ENCODE measurements at regions not wholly inside any gene's neighbourhood (a gene's known extent, or its start where the extent isn't known, plus 50 kb on each side); places are given as distances from the start of the nearest gene placed in this dataset.

DNA sequence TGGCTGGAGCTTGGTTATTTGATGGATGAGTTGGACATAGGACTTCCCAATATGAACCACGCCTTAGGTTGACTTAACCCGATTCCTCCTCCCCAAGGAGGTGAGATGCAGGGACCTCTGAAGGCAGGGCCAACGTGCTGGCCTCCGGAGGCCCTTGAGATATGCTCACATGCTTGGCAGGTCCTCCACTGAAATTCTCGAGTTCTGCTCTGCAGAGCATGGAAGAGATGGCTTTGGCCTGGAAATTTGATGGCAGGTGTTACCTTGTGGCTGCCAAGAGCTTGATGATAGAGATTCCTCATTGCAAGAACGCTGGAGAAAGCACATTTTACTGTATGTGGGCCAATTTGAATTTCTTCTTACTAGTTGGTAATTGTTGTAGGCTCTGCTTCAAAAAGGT lies 117.4 kb upstream of the LIMCH1 start:
- H3K4me2 ChIP-seq = no peak overlapping the region
- no peak for TF ChIP-seq Cebpa-rat (IDR thresholded peaks at IDR 0.05)
- H4K20me1 ChIP-seq = no peaks in the 10 kb centered on the region
- no peak overlapping the region for H3K9ac ChIP-seq
- no peaks in the 10 kb centered on the region for H3K27me3 ChIP-seq
- H3K9me3 ChIP-seq = no peaks in the 10 kb centered on the region; the same call in 1 of the 2 replicates
- H3K36me3 ChIP-seq = no peaks in the 10 kb centered on the region
- no peak overlapping the region for H3K27ac ChIP-seq
- H3K4me1 ChIP-seq = peaks cover 11% of the 10 kb centered on the region; the same call in 1 of the 2 replicates
- no peak overlapping the region for H3K4me3 ChIP-seq

DNA sequence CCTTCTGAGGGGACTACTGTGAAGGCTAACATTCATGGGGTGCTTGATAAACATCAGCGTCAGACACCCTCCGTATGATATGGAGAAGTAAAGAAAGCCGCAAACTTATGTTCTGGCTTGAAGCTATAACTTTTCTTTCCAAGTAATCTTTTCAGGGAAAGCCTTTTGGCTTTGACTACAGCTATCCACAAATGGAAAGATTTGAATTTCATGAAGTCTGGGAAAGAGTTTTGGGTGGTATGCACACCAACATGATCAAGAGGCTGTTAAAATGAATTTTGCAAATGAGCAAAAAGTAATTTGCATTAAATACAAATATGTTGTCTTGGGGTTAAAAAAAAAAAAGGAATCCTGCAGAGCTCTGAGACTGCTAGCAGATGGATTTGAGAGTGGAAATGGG lies 114.8 kb upstream of the LIMCH1 start:
- TF ChIP-seq Cebpa-rat (IDR thresholded peaks at IDR 0.05) = no peak

DNA sequence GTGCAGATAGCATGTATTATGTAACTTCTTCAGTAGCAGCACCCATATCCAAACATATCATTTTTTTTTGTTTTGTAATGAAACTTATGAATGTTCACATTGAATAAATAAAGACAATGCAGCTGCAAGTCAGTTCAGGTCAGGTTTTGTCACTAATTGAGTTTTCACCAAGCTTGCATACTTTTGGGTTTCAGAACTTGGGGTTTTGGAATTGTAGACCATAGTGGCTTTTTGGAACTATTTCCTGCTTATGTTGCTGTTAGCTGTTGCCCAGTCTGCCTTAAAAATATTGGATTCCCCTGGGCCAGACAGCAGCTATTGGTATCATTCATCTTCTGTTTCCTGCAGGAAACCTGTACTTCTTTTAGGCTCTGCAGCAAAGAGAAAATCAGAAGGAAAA lies 113.4 kb upstream of the LIMCH1 start:
- Histone ChIP-seq H3K36me3 (no peaks in the 10 kb centered on the region), H4K20me1 (no peaks in the 10 kb centered on the region), H3K27ac (no peak overlapping the region), H3K9ac (no peak overlapping the region), H3K4me1 (peaks cover 11% of the 10 kb centered on the region; the same call in 1 of the 2 replicates), H3K27me3 (no peaks in the 10 kb centered on the region), H3K4me2 (no peak overlapping the region), H3K9me3 (no peaks in the 10 kb centered on the region; the same call in 1 of the 2 replicates), H3K4me3 (no peak overlapping the region)
- TF ChIP-seq Cebpa-rat (IDR thresholded peaks at IDR 0.05) = no peak

More for the DNA sequence above, 114.8 kb upstream of the LIMCH1 start:
- Histone ChIP-seq H3K4me2 (no peak overlapping the region), H3K9me3 (no peaks in the 10 kb centered on the region; the same call in 1 of the 2 replicates), H3K9ac (no peak overlapping the region), H4K20me1 (no peaks in the 10 kb centered on the region), H3K4me1 (peaks cover 11% of the 10 kb centered on the region; the same call in 1 of the 2 replicates), H3K27me3 (no peaks in the 10 kb centered on the region), H3K4me3 (no peak overlapping the region), H3K36me3 (no peaks in the 10 kb centered on the region), H3K27ac (no peak overlapping the region)

DNA sequence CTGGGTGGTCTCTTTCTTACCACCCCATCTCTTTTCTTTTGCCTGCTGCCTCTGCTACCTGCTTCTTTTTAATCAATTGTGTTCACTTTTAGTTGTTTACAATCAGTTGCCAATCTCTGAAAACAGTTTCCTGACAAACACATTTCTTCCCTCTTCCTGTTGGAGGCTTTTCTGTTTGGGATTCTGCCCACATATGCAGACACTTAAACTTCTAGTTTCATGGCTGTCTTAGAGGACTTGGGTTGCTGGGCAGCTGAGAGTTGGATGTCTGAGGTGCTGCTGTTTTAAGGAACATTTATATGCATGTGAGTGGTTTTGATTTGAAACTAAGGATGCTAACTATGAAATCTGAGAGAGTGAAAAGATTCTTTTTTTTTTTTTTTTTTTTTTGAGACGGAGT lies 112.3 kb upstream of the LIMCH1 start:
- H3K27me3 ChIP-seq = no peaks in the 10 kb centered on the region

DNA sequence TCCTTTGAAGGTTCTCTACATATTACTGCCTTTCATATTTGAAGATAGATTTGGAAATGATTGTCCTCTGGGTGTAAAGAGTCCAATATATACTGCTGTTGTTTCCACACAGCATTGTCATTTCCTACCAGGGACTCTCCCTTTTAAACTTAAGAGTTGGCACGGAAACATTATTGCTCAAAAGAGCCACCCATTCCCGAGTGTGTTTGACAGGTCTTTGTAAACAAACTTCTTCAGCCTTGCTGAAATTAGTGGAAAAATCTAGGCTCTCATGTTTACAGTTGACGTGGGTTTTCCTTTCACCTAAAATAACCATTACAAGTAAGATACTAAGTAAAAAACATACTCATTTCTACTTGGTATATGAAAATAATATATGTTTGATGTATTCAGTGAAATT lies 111.4 kb upstream of the LIMCH1 start:
- no peaks in the 10 kb centered on the region for H3K27me3 ChIP-seq
- H3K4me2 ChIP-seq = no peak overlapping the region
- H3K9me3 ChIP-seq = no peaks in the 10 kb centered on the region; the same call in 1 of the 2 replicates
- H3K9ac ChIP-seq = no peak overlapping the region
- no peaks in the 10 kb centered on the region for H4K20me1 ChIP-seq
- H3K27ac ChIP-seq = no peak overlapping the region
- H3K4me1 ChIP-seq = peaks cover 11% of the 10 kb centered on the region; the same call in 1 of the 2 replicates
- H3K36me3 ChIP-seq = no peaks in the 10 kb centered on the region
- no peak overlapping the region for H3K4me3 ChIP-seq
- no peak for TF ChIP-seq Cebpa-rat (IDR thresholded peaks at IDR 0.05)

More for the DNA sequence above, 112.3 kb upstream of the LIMCH1 start:
- TF ChIP-seq Cebpa-rat (IDR thresholded peaks at IDR 0.05) = no peak
- Histone ChIP-seq H3K27ac (no peak overlapping the region), H3K4me2 (no peak overlapping the region), H3K9ac (no peak overlapping the region), H4K20me1 (no peaks in the 10 kb centered on the region), H3K36me3 (no peaks in the 10 kb centered on the region), H3K4me1 (peaks cover 11% of the 10 kb centered on the region; the same call in 1 of the 2 replicates), H3K9me3 (no peaks in the 10 kb centered on the region; the same call in 1 of the 2 replicates), H3K4me3 (no peak overlapping the region)

DNA sequence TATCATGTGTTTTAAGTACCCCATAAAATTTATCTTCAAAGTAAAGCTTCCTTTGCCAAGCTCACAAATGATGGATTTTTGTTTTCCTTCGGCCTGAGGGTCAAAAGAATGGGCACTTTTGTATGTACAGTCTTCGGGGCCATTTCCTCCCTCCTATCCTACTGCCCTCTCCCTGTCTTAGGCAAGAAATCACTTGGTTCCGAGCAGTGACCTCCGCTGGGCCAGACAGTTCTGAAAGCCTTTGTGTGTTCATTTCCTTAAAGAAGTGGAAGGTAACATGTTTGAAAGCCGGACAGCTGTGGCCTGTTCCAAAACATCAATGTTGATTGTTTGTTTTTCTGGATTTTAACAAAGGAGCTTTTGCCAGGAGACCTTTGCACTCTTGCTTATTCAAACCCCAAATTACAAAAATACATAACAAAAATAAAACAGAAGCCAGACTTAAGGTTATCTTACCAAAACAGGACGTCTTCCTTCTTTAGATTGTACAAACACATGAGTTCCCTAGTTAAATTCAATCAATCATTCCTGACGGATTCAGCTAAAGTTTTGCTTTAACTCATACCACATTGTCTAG lies 110.6 kb upstream of the LIMCH1 start:
- H3K27me3 ChIP-seq = no peaks in the 10 kb centered on the region
- no peaks in the 10 kb centered on the region; the same call in 1 of the 2 replicates for H3K9me3 ChIP-seq
- TF ChIP-seq Cebpa-rat (IDR thresholded peaks at IDR 0.05) = no peak
- H4K20me1 ChIP-seq = no peaks in the 10 kb centered on the region
- no peak overlapping the region for H3K4me2 ChIP-seq
- no peak overlapping the region for H3K27ac ChIP-seq
- H3K9ac ChIP-seq = no peak overlapping the region
- H3K4me3 ChIP-seq = no peak overlapping the region
- H3K36me3 ChIP-seq = no peaks in the 10 kb centered on the region
- peaks cover 8% of the 10 kb centered on the region; the same call in 1 of the 2 replicates for H3K4me1 ChIP-seq

DNA sequence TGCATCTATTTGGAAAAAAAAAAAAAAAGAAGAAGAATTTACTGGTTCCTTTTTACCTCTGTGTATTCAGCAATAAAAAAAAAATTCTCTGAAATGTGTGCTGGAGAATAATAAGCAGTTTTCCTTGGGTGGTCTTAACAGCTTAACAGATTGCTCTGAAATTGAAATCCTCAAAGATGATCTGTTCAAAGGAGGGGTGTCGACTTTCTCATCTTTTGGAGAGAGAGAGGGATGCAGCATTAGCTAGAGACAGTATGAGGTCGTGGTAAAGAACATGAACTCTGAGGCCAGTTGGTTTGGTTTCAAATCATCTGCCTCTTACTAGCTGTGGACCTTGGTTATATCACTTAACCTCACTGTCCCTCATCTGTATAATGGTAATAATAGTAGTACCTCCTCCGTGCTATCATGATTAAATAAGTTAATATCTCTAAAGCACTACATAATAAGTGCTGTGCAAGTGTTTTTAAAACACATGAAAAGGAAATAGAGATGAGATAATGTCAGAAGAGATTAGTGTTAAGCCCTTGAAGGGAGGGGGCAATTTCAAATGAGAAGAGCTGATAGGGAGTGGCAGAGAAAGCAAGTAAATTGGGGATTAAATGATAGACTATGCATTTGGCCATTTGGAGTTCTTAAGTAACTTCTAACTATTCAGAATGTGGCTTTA lies 109.9 kb upstream of the LIMCH1 start:
- H3K9me3 ChIP-seq = no peaks in the 10 kb centered on the region; the same call in 1 of the 2 replicates
- H3K4me3 ChIP-seq = no peak overlapping the region
- H3K27ac ChIP-seq = no peak overlapping the region
- no peaks in the 10 kb centered on the region for H4K20me1 ChIP-seq
- H3K27me3 ChIP-seq = no peaks in the 10 kb centered on the region
- TF ChIP-seq Cebpa-rat (IDR thresholded peaks at IDR 0.05) = no peak
- 0 out of 2 replicates have a peak, but pooled peaks cover 3% of the 10 kb centered on the region for H3K4me1 ChIP-seq
- H3K9ac ChIP-seq = no peak overlapping the region
- no peaks in the 10 kb centered on the region for H3K36me3 ChIP-seq
- no peak overlapping the region for H3K4me2 ChIP-seq

DNA sequence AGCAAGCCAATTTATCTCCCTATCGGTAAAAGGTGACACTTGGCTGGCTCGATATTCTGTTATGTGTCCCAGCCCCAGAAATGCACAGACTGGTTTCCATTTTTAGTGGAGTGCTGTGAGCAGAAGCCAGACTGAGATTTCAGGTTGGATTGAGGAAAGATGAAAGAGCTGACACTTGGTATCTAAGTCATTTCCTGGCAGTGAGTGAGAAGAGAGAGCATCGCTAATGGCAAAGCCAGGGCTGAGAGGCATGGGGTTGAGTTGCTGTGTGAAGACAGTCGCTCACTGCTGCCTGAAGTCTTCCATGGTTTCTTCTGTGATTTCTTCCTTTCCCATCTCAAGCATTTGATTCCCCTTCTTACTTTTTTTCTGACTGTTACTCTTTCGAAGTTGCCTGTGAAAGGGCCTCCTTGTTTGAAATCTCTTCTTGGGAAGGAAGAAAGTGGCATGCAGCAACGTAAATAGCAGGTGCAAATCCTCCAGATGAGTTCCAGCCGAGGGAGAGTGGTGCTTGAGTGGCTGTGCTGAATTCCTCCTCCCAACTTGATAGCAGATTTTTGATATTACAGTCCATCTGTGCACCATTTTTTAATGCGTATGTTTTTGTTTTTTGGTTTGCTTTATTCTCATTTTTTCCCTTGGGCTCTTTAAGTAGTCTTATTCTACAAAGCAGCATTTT lies 109.2 kb upstream of the LIMCH1 start:
- TF ChIP-seq Cebpa-rat (IDR thresholded peaks at IDR 0.05) = no peak
- Histone ChIP-seq H4K20me1 (no peaks in the 10 kb centered on the region), H3K27ac (no peak overlapping the region), H3K4me3 (no peak overlapping the region), H3K27me3 (no peaks in the 10 kb centered on the region), H3K36me3 (no peaks in the 10 kb centered on the region), H3K4me1 (0 out of 2 replicates have a peak, but pooled peaks cover 3% of the 10 kb centered on the region), H3K9ac (no peak overlapping the region), H3K9me3 (no peaks in the 10 kb centered on the region; the same call in 1 of the 2 replicates), H3K4me2 (no peak overlapping the region)

DNA sequence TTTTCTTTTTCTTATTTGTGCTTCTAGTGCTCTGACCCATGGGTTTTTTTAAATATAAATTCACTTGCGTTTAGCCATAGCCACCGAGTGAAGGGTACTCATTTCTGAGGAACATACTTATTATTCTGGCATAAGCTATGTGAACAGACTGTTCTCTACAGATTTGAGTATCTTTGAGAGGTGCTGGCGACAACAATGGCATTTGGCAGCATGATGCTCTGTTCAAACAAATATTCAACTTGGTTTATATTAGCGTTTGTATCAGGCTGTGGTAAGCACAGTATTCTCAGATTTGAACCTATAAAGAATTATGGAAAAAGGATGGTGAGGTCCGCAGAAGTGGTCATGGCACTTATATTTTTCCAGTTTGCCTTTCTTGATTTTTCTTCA lies 108.7 kb upstream of the LIMCH1 start:
- Histone ChIP-seq H3K4me2 (no peak overlapping the region), H3K9me3 (no peaks in the 10 kb centered on the region; the same call in 1 of the 2 replicates), H3K4me3 (no peak overlapping the region), H4K20me1 (no peaks in the 10 kb centered on the region), H3K27ac (no peak overlapping the region), H3K36me3 (no peaks in the 10 kb centered on the region), H3K9ac (no peak overlapping the region), H3K4me1 (0 out of 2 replicates have a peak, but pooled peaks cover 3% of the 10 kb centered on the region), H3K27me3 (no peaks in the 10 kb centered on the region)
- TF ChIP-seq Cebpa-rat (IDR thresholded peaks at IDR 0.05) = no peak

DNA sequence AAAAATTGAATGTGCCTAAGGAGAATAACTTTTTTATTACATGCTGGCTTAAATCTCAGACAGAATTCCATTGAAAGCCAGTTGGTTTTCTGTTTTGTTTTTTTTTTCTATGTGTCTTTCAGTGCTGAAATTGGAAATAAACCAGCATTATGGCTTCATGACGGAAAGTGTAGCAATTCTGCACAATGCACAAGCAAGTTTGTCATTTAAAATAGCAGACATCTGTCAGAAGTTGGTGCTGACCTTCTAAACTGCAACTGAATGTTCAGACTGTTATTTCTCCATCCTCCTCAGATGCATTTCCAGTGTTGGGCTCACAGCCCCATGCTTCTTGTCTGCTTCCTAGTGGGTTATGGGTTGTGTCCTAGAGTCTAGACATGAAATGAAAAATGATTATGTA lies 107.2 kb upstream of the LIMCH1 start:
- no peak for TF ChIP-seq Cebpa-rat (IDR thresholded peaks at IDR 0.05)
- Histone ChIP-seq H3K9ac (no peak overlapping the region), H3K4me1 (no peaks in the 10 kb centered on the region), H3K9me3 (no peaks in the 10 kb centered on the region), H3K27ac (no peak overlapping the region), H4K20me1 (no peaks in the 10 kb centered on the region), H3K27me3 (no peaks in the 10 kb centered on the region), H3K4me3 (no peak overlapping the region), H3K4me2 (no peak overlapping the region), H3K36me3 (no peaks in the 10 kb centered on the region)

Measured in BLaER1 (cell line).